Ishikawa (cell line): ENCODE measurements at regions not wholly inside any gene's neighbourhood (a gene's known extent, or its start where the extent isn't known, plus 50 kb on each side); places are given as distances from the start of the nearest gene placed in this dataset.

ENCODE experiments used
- CEBPB ChIP-seq: IDR thresholded peaks from 2 replicates; pipeline ENCODE4 v1.6.1; 2012
- CREB1 ChIP-seq: IDR thresholded peaks from 2 replicates; pipeline ENCODE4 v1.6.1; 2012; ENCODE audit warnings: low read depth
- EGR1 ChIP-seq: IDR thresholded peaks from 2 replicates; pipeline ENCODE4 v1.6.1; 2012
- EP300 ChIP-seq: IDR thresholded peaks from 2 replicates; pipeline ENCODE4 v1.6.1; 2012; ENCODE audit warnings: borderline replicate concordance
- FOXM1 ChIP-seq: IDR thresholded peaks from 2 replicates; pipeline ENCODE4 v1.6.1; 2012; ENCODE audit warnings: low read depth, borderline replicate concordance
- MAX ChIP-seq: IDR thresholded peaks from 2 replicates; pipeline ENCODE4 v1.6.1; 2012
- NFIC ChIP-seq: IDR thresholded peaks from 2 replicates; pipeline ENCODE4 v1.6.1; 2012
- RAD21 ChIP-seq: IDR thresholded peaks from 2 replicates; pipeline ENCODE4 v1.6.1; 2012; ENCODE audit warnings: low read depth
- TAF1 ChIP-seq: IDR thresholded peaks from 2 replicates; pipeline ENCODE4 v1.6.1; 2012; ENCODE audit warnings: low read depth, mild to moderate bottlenecking
- TCF12 ChIP-seq: IDR thresholded peaks from 2 replicates; pipeline ENCODE4 v1.6.1; 2012; ENCODE audit warnings: low read depth
- TEAD4 ChIP-seq: IDR thresholded peaks from 2 replicates; pipeline ENCODE4 v1.6.1; 2012
- YY1 ChIP-seq: IDR thresholded peaks from 2 replicates; pipeline ENCODE4 v1.6.1; 2012; ENCODE audit warnings: low read depth
- ZBTB7A ChIP-seq: IDR thresholded peaks from 2 replicates; pipeline ENCODE4 v1.6.1; 2012; ENCODE audit warnings: low read depth
- TF ChIP-seq, protein P1 (sequence below): IDR thresholded peaks from 2 replicates; pipeline ENCODE4 v1.6.1; 2012
- TF ChIP-seq, protein P2 (sequence below): IDR thresholded peaks from 2 replicates; pipeline ENCODE4 v1.6.1; 2012; ENCODE audit warnings: low read depth, mild to moderate bottlenecking

GRCh38 chr5:89996890-89997289 lies 412.7 kb downstream of the CETN3 start:
- TF ChIP-seq YY1 (no peak), NFIC (no peak), TAF1 (no peak), FOXM1 (no peak), TCF12 (no peak), CREB1 (no peak), CEBPB (no peak), ZBTB7A (no peak), EP300 (no peak), TEAD4 (no peak), EGR1 (no peak), RAD21 (no peak), MAX (no peak)
- TF ChIP-seq, protein P1, sequence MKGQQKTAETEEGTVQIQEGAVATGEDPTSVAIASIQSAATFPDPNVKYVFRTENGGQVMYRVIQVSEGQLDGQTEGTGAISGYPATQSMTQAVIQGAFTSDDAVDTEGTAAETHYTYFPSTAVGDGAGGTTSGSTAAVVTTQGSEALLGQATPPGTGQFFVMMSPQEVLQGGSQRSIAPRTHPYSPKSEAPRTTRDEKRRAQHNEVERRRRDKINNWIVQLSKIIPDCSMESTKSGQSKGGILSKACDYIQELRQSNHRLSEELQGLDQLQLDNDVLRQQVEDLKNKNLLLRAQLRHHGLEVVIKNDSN = no peak
- TF ChIP-seq, protein P2, sequence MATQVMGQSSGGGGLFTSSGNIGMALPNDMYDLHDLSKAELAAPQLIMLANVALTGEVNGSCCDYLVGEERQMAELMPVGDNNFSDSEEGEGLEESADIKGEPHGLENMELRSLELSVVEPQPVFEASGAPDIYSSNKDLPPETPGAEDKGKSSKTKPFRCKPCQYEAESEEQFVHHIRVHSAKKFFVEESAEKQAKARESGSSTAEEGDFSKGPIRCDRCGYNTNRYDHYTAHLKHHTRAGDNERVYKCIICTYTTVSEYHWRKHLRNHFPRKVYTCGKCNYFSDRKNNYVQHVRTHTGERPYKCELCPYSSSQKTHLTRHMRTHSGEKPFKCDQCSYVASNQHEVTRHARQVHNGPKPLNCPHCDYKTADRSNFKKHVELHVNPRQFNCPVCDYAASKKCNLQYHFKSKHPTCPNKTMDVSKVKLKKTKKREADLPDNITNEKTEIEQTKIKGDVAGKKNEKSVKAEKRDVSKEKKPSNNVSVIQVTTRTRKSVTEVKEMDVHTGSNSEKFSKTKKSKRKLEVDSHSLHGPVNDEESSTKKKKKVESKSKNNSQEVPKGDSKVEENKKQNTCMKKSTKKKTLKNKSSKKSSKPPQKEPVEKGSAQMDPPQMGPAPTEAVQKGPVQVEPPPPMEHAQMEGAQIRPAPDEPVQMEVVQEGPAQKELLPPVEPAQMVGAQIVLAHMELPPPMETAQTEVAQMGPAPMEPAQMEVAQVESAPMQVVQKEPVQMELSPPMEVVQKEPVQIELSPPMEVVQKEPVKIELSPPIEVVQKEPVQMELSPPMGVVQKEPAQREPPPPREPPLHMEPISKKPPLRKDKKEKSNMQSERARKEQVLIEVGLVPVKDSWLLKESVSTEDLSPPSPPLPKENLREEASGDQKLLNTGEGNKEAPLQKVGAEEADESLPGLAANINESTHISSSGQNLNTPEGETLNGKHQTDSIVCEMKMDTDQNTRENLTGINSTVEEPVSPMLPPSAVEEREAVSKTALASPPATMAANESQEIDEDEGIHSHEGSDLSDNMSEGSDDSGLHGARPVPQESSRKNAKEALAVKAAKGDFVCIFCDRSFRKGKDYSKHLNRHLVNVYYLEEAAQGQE = no peak

GRCh38 chr5:89996335-89996734 lies 413.2 kb downstream of the CETN3 start:
- TF ChIP-seq, protein P2 = no peak
- TF ChIP-seq EP300 (no peak), NFIC (no peak), TCF12 (no peak), RAD21 (no peak), EGR1 (no peak), FOXM1 (no peak), CEBPB (no peak), YY1 (no peak), ZBTB7A (no peak), MAX (no peak), TEAD4 (no peak), CREB1 (no peak)
- TF ChIP-seq, protein P1 = no peak

DNA sequence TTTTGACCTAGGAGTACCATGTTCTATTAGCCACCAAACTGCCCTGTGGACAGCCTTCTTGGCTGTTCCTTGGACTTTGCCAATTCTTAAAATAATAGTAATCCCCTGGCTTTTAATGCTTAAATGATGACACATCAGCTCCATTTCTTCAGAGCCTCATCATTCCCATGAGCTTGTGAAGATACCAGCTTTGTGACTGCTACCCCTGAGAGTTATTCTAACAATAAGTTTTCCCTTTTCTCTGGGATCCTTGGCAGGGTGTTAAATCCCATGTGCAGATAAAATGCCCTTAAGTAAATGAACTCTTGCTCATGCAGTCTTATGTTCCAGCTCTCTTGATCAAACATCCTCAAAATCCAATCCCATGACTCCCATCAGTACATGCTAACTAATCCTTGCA lies 415.3 kb downstream of the CETN3 start:
- no peak for TF ChIP-seq TAF1
- no peak for TF ChIP-seq YY1
- TF ChIP-seq TEAD4 = no peak
- TF ChIP-seq, protein P1 = no peak
- no peak for TF ChIP-seq CEBPB
- TF ChIP-seq NFIC = no peak
- TF ChIP-seq RAD21 = no peak

- TF ChIP-seq TAF1 = no peak
- TF ChIP-seq TEAD4 = no peak
- TF ChIP-seq, protein P1 = no peak
- TF ChIP-seq NFIC = no peak
- no peak for TF ChIP-seq EP300
- no peak for TF ChIP-seq MAX
- no peak for TF ChIP-seq CREB1
- no peak for TF ChIP-seq CEBPB
- TF ChIP-seq YY1 = no peak
- TF ChIP-seq EGR1 = no peak
- TF ChIP-seq, protein P2 = no peak
- no peak for TF ChIP-seq FOXM1
- TF ChIP-seq RAD21 = no peak
- TF ChIP-seq ZBTB7A = no peak
- no peak for TF ChIP-seq TCF12
These were observed 417.4 kb downstream of the CETN3 start for GRCh38 chr5:89992201-89992600.
